ENCODE measurements at regions not wholly inside any gene's neighbourhood (a gene's known extent, or its start where the extent isn't known, plus 50 kb on each side); places are given as distances from the start of the nearest gene placed in this dataset.

GRCh38 chr11:122426073-122426472 is 229.4 kb upstream of the UBASH3B start:
- Histone ChIP-seq H3K27ac (ENCODE audit: insufficient read depth, low read length, poor library complexity, severe bottlenecking) (no peak overlapping the region), H3K4me1 (ENCODE audit: control insufficient read depth, insufficient read depth, low read length, poor library complexity, severe bottlenecking) (no peaks in the 10 kb centered on the region), H3K9me3 (ENCODE audit: control insufficient read depth, low read length) (no peaks in the 10 kb centered on the region), H3K36me3 (ENCODE audit: control insufficient read depth, insufficient read depth, low read length) (no peaks in the 10 kb centered on the region), H3K27me3 (replicated peaks; ENCODE audit: control insufficient read depth, insufficient read depth, low read length, poor library complexity, severe bottlenecking) (no peaks in the 10 kb centered on the region), H3K4me3 (ENCODE audit: insufficient read depth, low read depth, low read length, poor library complexity, severe bottlenecking) (no peak overlapping the region)
- no peak for DNase-seq

DNA sequence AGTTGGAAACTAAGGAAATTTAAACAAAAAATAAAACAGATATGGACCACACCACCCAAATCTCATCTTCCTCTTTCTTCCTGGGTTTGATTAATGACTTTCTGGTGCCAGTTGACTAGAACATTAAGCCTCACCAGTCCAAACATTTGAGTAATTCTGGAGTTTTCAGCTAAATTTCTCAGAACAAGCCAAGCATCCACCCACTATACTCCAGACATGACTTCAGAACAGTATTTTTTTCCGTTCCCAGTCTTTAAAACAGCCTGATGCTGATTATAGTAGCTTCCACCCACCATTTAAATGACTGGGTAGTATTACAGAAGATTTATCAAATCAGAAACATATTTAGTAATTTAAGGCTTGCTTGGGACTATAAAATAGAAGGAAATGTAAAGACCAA is 230.9 kb upstream of the UBASH3B start:
- H3K4me3 ChIP-seq (ENCODE audit: insufficient read depth, low read depth, low read length, poor library complexity, severe bottlenecking) = no peak overlapping the region
- no peaks in the 10 kb centered on the region for H3K36me3 ChIP-seq (ENCODE audit: control insufficient read depth, insufficient read depth, low read length)
- no peaks in the 10 kb centered on the region for H3K4me1 ChIP-seq (ENCODE audit: control insufficient read depth, insufficient read depth, low read length, poor library complexity, severe bottlenecking)
- DNase-seq = no peak
- H3K27me3 ChIP-seq (replicated peaks; ENCODE audit: control insufficient read depth, insufficient read depth, low read length, poor library complexity, severe bottlenecking) = no peaks in the 10 kb centered on the region
- no peak overlapping the region for H3K27ac ChIP-seq (ENCODE audit: insufficient read depth, low read length, poor library complexity, severe bottlenecking)
- no peaks in the 10 kb centered on the region for H3K9me3 ChIP-seq (ENCODE audit: control insufficient read depth, low read length)

DNA sequence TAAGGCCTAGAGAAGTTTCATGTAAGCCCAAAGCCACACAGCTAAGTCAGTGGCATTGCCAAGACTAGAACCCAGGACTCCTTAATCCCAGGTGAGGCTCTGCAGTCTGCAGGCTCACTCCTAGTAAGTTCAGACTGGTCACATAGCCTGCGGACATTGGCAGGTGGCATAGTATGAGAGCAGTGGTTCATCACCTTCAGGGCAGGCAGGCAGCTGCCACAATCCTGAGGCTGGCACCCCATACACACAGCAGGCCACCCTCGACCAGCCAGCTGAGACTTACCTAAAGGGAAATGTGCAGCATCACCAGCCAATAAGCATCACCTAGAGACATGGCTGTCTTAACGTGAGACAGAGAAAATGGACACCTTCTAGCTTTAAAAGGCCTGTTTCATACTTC is 231.6 kb upstream of the UBASH3B start:
- H3K4me3 ChIP-seq (ENCODE audit: insufficient read depth, low read depth, low read length, poor library complexity, severe bottlenecking) = no peak overlapping the region
- H3K27me3 ChIP-seq (replicated peaks; ENCODE audit: control insufficient read depth, insufficient read depth, low read length, poor library complexity, severe bottlenecking) = no peaks in the 10 kb centered on the region
- no peaks in the 10 kb centered on the region for H3K36me3 ChIP-seq (ENCODE audit: control insufficient read depth, insufficient read depth, low read length)
- no peak overlapping the region for H3K27ac ChIP-seq (ENCODE audit: insufficient read depth, low read length, poor library complexity, severe bottlenecking)
- H3K4me1 ChIP-seq (ENCODE audit: control insufficient read depth, insufficient read depth, low read length, poor library complexity, severe bottlenecking) = no peaks in the 10 kb centered on the region
- H3K9me3 ChIP-seq (ENCODE audit: control insufficient read depth, low read length) = no peaks in the 10 kb centered on the region
- no peak for DNase-seq

- Histone ChIP-seq H3K9me3 (ENCODE audit: control insufficient read depth, low read length) (no peaks in the 10 kb centered on the region), H3K4me1 (ENCODE audit: control insufficient read depth, insufficient read depth, low read length, poor library complexity, severe bottlenecking) (no peaks in the 10 kb centered on the region), H3K36me3 (ENCODE audit: control insufficient read depth, insufficient read depth, low read length) (no peaks in the 10 kb centered on the region), H3K4me3 (ENCODE audit: insufficient read depth, low read depth, low read length, poor library complexity, severe bottlenecking) (no peak overlapping the region), H3K27ac (ENCODE audit: insufficient read depth, low read length, poor library complexity, severe bottlenecking) (no peak overlapping the region), H3K27me3 (replicated peaks; ENCODE audit: control insufficient read depth, insufficient read depth, low read length, poor library complexity, severe bottlenecking) (no peaks in the 10 kb centered on the region)
- no peak for DNase-seq
Measured at GRCh38 chr11:122423273-122423672, 232.2 kb upstream of the UBASH3B start.

DNA sequence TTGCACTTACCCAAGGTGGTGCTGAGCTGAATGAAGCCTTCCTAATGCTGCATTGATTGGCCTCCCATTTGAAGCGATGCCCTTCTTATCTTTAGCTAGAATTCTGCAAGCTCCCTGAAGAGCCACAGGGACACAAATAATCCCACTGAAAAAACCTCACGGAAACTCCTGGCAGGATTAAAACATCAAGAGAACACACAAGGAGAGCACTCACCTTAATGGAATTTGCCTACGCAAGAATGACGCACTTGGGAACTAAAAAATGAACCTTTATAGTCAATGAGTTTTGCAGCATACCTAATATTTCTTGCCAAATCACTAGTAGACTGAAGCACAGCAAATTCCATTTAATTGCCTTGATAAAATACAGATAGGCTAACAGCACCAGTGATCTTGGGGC is 232.8 kb upstream of the UBASH3B start:
- no peaks in the 10 kb centered on the region for H3K9me3 ChIP-seq (ENCODE audit: control insufficient read depth, low read length)
- no peaks in the 10 kb centered on the region for H3K36me3 ChIP-seq (ENCODE audit: control insufficient read depth, insufficient read depth, low read length)
- no peaks in the 10 kb centered on the region for H3K27me3 ChIP-seq (replicated peaks; ENCODE audit: control insufficient read depth, insufficient read depth, low read length, poor library complexity, severe bottlenecking)
- no peak overlapping the region for H3K27ac ChIP-seq (ENCODE audit: insufficient read depth, low read length, poor library complexity, severe bottlenecking)
- DNase-seq = no peak
- no peaks in the 10 kb centered on the region for H3K4me1 ChIP-seq (ENCODE audit: control insufficient read depth, insufficient read depth, low read length, poor library complexity, severe bottlenecking)
- H3K4me3 ChIP-seq (ENCODE audit: insufficient read depth, low read depth, low read length, poor library complexity, severe bottlenecking) = no peak overlapping the region

- H3K27me3 ChIP-seq (replicated peaks; ENCODE audit: control insufficient read depth, insufficient read depth, low read length, poor library complexity, severe bottlenecking) = no peaks in the 10 kb centered on the region
- H3K4me3 ChIP-seq (ENCODE audit: insufficient read depth, low read depth, low read length, poor library complexity, severe bottlenecking) = no peak overlapping the region
- H3K36me3 ChIP-seq (ENCODE audit: control insufficient read depth, insufficient read depth, low read length) = no peaks in the 10 kb centered on the region
- no peaks in the 10 kb centered on the region for H3K9me3 ChIP-seq (ENCODE audit: control insufficient read depth, low read length)
- no peak overlapping the region for H3K27ac ChIP-seq (ENCODE audit: insufficient read depth, low read length, poor library complexity, severe bottlenecking)
- no peak for DNase-seq
- H3K4me1 ChIP-seq (ENCODE audit: control insufficient read depth, insufficient read depth, low read length, poor library complexity, severe bottlenecking) = no peaks in the 10 kb centered on the region
Measured at GRCh38 chr11:122421702-122422101, 233.8 kb upstream of the UBASH3B start.

- Histone ChIP-seq H3K36me3 (ENCODE audit: control insufficient read depth, insufficient read depth, low read length) (no peaks in the 10 kb centered on the region), H3K27ac (ENCODE audit: insufficient read depth, low read length, poor library complexity, severe bottlenecking) (no peak overlapping the region), H3K27me3 (replicated peaks; ENCODE audit: control insufficient read depth, insufficient read depth, low read length, poor library complexity, severe bottlenecking) (no peaks in the 10 kb centered on the region), H3K4me1 (ENCODE audit: control insufficient read depth, insufficient read depth, low read length, poor library complexity, severe bottlenecking) (no peaks in the 10 kb centered on the region), H3K9me3 (ENCODE audit: control insufficient read depth, low read length) (no peaks in the 10 kb centered on the region), H3K4me3 (ENCODE audit: insufficient read depth, low read depth, low read length, poor library complexity, severe bottlenecking) (no peak overlapping the region)
- DNase-seq = no peak
Measured at GRCh38 chr11:122418032-122418431, 237.5 kb upstream of the UBASH3B start.

- DNase-seq = no peak
- Histone ChIP-seq H3K36me3 (ENCODE audit: control insufficient read depth, insufficient read depth, low read length) (no peaks in the 10 kb centered on the region), H3K27me3 (replicated peaks; ENCODE audit: control insufficient read depth, insufficient read depth, low read length, poor library complexity, severe bottlenecking) (no peaks in the 10 kb centered on the region), H3K27ac (ENCODE audit: insufficient read depth, low read length, poor library complexity, severe bottlenecking) (no peak overlapping the region), H3K9me3 (ENCODE audit: control insufficient read depth, low read length) (no peaks in the 10 kb centered on the region), H3K4me3 (ENCODE audit: insufficient read depth, low read depth, low read length, poor library complexity, severe bottlenecking) (no peak overlapping the region), H3K4me1 (ENCODE audit: control insufficient read depth, insufficient read depth, low read length, poor library complexity, severe bottlenecking) (no peaks in the 10 kb centered on the region)
Measured at GRCh38 chr11:122414406-122415018, 241.0 kb upstream of the UBASH3B start.

DNA sequence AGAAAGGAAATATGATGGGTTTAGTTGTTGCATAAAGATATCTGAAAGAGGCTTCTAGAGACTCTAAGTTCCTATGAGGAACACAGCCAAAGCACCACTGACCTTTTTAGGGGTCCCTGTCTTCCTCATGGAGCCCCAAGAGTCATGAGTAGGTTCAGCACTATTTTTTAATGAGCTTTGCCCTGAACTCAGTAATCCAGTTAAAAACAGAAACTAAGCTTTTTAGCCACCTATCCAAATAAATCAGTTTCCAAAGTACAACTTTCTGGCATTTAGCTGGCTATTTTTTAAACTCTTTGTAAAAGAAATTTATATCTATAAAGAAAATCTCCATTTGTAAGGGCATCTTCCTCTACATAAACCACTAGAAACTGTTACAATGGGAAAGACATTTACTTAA is 241.8 kb upstream of the UBASH3B start:
- Histone ChIP-seq H3K27ac (ENCODE audit: insufficient read depth, low read length, poor library complexity, severe bottlenecking) (no peak overlapping the region), H3K9me3 (ENCODE audit: control insufficient read depth, low read length) (no peaks in the 10 kb centered on the region), H3K36me3 (ENCODE audit: control insufficient read depth, insufficient read depth, low read length) (no peaks in the 10 kb centered on the region), H3K27me3 (replicated peaks; ENCODE audit: control insufficient read depth, insufficient read depth, low read length, poor library complexity, severe bottlenecking) (no peaks in the 10 kb centered on the region), H3K4me1 (ENCODE audit: control insufficient read depth, insufficient read depth, low read length, poor library complexity, severe bottlenecking) (no peaks in the 10 kb centered on the region), H3K4me3 (ENCODE audit: insufficient read depth, low read depth, low read length, poor library complexity, severe bottlenecking) (no peak overlapping the region)
- no peak for DNase-seq

DNA sequence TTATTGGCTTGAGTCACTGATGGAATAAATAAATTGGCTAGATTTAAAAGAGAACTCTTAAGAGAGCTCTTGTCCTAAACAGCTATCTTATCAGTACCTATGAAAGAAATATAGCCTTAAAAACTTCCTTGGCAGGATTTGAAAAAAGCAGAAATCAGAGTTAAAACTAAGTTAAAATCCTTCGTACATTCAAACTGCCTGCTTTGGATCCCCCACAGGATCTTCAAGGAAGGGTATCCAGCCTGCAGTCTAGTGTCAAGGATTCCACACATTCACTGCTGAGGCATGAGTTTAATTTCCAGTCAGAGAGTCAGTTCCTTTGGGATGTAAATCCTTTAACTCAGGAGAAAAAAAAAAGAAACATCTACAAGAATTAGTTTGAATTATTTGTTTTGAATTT is 242.9 kb upstream of the UBASH3B start:
- Histone ChIP-seq H3K4me1 (ENCODE audit: control insufficient read depth, insufficient read depth, low read length, poor library complexity, severe bottlenecking) (no peaks in the 10 kb centered on the region), H3K9me3 (ENCODE audit: control insufficient read depth, low read length) (no peaks in the 10 kb centered on the region), H3K36me3 (ENCODE audit: control insufficient read depth, insufficient read depth, low read length) (no peaks in the 10 kb centered on the region), H3K4me3 (ENCODE audit: insufficient read depth, low read depth, low read length, poor library complexity, severe bottlenecking) (no peak overlapping the region), H3K27ac (ENCODE audit: insufficient read depth, low read length, poor library complexity, severe bottlenecking) (no peak overlapping the region), H3K27me3 (replicated peaks; ENCODE audit: control insufficient read depth, insufficient read depth, low read length, poor library complexity, severe bottlenecking) (no peaks in the 10 kb centered on the region)
- no peak for DNase-seq

Measured in effector memory CD4-positive, alpha-beta T cell (primary cell).